SH-SY5Y (cell line): ENCODE measurements at regions not wholly inside any gene's neighbourhood (a gene's known extent, or its start where the extent isn't known, plus 50 kb on each side); places are given as distances from the start of the nearest gene placed in this dataset.

Experiments used
- GATA2 ChIP-seq: IDR thresholded peaks from 2 replicates; pipeline ENCODE4 v1.6.1; 2011; ENCODE audit warnings: mild to moderate bottlenecking, low read depth, low read length
- GATA3 ChIP-seq: IDR thresholded peaks from 2 replicates; pipeline ENCODE4 v1.6.1; 2011; ENCODE audit warnings: low read depth, mild to moderate bottlenecking, low read length, moderate library complexity

DNA sequence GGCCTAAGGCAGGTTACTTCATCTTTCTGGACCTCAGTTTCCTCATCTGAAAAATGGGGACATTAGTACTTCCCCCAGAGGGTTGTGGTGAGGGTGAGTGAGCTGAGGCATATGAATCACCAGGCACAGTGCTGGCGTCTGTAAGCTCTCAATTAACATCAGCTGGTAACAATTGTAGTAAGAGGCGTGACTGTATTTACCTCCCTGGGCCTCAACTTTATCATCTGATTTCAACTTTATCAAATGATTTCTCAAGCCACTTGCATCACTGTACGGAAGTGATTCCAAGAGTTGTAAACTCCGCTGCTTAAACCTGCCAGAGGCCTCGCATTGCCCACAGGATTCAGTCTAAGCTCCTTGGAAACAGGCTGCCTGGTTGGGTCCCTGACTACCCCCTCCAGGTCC, 53.6 kb upstream of the PKDCC start:
- TF ChIP-seq GATA2 = no peak
- TF ChIP-seq GATA3 = no peak
